DMS 273 treated with DMSO at 0.1 percent for 48 hours (cell line): ENCODE measurements at regions not wholly inside any gene's neighbourhood (a gene's known extent, or its start where the extent isn't known, plus 50 kb on each side); places are given as distances from the start of the nearest gene placed in this dataset.
"Not testable (repeated sequence)": the region's sequence is repeated elsewhere in the genome, so short reads cannot be mapped to it uniquely, and the experiment has no call there.

Experiments
- DNase-seq: peaks from one replicate; lab custom pipeline; 2025; lab: John Stamatoyannopoulos, UW

GRCh38 chr11:92026664-92027063 lies 198.0 kb upstream of the FAT3 start:
- no peak for DNase-seq

GRCh38 chr11:92024788-92025187 lies 199.8 kb upstream of the FAT3 start:
- DNase-seq = no peak

DNA sequence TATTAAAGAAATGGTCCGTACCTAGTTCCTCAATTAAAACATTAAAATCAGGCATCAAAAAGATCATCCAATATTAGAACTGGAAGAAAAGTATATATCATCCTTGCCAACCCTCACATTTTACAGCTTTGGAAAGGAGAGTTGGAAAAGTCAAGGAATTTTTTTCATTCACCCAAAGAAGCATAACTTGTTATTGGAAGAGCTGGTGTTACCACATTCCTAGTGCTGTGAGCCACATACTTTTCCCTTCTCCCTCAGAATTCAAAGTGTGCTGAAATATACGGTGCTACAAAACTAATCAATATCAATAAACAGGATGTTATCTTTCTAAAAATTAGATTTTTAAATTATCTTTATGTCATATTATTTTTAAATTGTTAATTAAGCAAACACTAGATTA lies 202.1 kb upstream of the FAT3 start:
- DNase-seq = no peak

- no peak for DNase-seq
Observed at GRCh38 chr11:92018332-92018731, 206.3 kb upstream of the FAT3 start.

DNA sequence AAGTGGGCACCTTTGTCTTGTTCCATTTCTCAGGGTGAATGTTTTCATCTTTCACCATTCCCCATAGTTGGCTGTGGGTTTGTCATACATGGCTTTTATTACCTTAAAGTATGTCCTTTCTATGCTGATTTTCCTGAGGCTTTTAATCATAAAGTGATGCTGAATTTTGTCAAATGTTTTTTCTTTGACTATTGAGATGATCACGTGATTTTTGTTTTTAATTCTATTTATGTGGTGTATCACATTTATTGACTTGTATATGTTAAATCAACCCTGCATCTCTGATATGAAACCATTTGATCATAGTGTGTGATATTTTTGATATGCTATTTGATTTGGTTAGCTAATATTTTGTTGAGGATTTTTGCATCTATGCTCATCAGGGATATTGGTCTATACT lies 216.4 kb upstream of the FAT3 start:
- DNase-seq = no peak

DNA sequence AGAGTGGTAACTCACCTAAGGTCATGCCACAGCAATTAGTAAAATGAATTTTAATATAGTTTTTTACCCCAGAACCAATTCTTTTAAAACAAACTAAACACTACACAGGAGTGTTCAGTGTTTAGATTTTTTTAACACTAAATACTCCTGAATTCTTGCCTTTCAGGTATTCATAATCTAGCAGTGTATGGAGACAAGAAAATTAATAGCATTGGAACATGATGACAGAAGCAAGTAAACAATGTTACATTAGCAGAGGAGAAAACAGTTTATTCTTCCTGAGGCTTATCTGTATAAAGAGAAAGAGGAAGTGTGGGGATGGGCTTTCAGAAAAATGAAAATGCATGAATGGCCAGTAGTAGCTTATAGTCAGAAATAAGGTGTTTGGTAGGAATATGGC lies 222.1 kb upstream of the FAT3 start:
- no peak for DNase-seq

DNA sequence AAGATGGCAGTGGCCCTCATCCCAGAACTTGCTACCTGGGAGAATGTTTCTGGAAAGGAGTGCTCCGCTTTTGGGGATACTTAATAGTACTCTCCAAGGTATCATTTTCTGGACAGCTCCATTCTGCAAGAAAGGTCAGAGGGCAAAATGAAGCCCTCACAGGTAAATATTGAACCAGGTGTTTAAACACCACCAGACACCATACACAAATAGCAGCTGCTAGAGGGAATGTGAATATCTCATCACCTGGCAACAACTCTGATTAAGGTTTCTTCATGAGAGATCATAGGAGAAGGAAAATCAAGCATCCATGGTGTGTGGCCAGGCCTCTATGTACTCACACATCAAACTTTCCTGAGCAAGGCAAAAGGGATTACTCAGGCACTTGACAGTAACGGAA lies 226.1 kb upstream of the FAT3 start:
- no peak for DNase-seq

DNA sequence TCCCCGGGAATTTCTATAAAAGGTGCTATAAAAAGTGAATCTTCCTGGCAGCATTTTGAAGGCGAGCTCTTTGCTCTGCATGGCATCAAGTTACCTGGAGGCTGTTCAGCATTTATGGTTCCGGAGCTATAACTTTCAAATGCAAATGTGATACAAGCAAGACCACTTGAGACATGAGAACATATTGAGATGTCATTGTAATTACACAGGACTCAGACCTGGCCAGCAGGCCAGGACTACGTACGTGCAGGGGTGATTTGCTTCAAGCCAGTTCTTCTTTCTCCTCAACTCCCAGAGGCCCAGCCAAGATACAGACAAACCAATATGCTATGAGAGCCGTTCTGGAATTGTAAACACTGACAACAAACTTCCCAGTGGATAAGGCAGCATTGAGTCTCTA lies 227.4 kb upstream of the FAT3 start:
- no peak for DNase-seq

- DNase-seq = no peak
Observed at GRCh38 chr11:91996526-91996925, 228.1 kb upstream of the FAT3 start.

GRCh38 chr11:91988443-91988842 lies 236.2 kb upstream of the FAT3 start:
- DNase-seq = not testable (repeated sequence)

DNA sequence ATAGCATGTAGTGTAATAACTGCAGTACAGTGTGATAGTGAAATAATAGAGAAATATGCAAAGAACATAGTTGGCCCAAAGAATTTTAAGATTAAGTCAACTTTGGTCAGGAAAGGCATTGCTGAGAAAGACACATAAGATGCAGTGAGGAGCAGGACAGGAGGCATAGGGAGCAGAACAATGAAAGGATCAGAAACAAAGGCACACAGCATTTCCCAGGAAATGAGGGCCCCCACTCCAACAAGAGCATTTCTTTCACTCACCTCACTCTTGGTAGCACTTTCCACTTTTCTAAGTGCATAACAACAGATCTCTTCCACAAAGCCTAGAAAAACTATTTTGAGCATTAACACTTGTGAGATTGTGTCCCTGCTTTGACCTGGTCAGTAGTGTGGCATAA lies 238.4 kb upstream of the FAT3 start:
- no peak for DNase-seq

DNA sequence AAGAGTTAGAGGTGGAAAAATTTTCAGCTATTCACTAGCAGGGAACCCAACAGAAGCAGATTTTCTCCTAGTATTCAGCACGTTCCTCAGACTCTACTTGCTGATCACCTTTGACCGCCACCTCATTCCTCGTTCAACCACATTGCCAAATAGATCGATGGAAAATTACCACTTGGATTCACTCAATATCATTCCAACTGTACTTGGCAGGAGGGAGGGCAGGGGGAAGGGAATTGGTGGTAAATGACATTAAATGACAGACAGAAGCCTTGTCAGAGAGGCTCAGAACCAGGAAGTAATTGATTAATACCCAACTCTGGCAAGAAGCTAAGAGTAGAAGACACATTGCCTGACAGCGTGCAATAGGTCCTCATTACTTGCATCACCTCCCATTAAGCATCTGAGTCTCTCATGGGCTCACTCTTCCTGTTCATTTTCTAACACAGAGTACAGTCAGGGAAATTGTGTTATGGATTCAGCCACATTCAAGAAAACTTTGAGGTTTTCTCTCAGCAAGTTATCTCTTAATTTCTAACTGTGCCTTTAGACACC lies 240.5 kb upstream of the FAT3 start:
- DNase-seq = no peak

GRCh38 chr11:91981995-91982394 lies 242.6 kb upstream of the FAT3 start:
- no peak for DNase-seq

- no peak for DNase-seq
Observed at GRCh38 chr11:91979775-91980174, 244.8 kb upstream of the FAT3 start.

DNA sequence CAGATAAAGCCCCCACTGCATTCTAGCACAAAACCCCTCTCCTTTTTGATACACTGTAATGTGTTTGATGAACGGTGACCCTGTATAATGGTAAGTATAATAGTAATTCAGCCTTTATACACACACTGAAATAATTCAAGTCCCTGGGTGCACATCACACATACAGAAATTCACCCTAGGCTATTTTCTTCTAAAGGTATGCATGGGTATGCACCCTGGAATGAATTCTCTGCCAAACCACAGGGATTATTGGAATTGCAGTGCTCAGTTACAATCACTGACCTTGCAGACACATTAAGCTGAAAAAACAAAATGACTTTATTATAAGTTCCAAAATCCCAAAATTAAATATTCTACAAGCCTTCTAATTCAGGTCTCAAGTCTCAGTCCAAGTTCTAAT lies 245.9 kb upstream of the FAT3 start:
- no peak for DNase-seq

DNA sequence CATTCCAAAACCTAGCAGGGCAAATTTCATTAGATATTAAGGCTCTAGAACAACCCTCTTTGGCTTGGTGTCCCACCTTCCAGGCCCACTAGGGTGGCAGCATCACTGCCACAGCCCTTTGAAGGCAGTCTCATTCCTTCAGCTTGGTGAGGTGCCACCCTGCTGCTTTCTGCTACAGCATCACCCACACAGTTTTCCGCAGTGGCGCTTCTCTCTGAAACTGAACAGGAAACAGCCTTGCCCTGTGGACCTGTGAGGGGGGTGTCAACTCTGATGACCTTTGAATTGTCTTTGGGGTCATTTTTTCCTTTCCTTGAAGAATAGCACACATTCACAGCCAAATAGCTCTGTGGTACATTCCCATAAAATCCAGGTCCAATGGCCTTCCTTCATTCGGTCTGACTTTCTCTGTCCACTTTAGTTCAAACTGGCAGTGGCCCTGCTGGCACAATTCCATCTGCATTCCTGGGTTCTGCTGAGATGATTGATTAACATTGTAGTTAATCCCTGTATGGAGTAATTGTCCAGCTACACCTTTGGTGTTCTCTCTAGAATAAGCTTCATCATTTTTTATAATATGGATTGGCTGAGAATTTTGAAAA lies 251.9 kb upstream of the FAT3 start:
- DNase-seq = no peak

GRCh38 chr11:91970624-91971023 lies 254.0 kb upstream of the FAT3 start:
- no peak for DNase-seq

DNA sequence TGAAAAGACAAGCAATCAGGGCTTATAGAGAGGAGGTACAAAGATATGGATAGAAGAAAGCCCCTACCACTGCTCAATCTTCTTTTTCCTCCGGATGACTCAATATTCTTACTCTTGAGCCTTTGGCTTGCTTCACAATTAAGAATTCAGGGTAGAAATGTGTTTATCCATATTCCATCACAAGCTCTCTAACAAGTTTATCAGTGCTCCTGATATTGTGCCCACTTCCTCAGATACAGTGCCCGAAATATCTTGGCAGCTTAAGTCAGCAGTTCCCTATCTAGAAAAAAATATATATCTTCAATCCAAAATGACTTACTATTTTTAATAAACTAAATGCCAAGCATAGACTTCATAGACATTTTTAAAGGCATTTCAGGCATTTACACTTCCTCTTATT lies 255.1 kb upstream of the FAT3 start:
- DNase-seq = no peak

- DNase-seq = no peak
Observed at GRCh38 chr11:91967691-91968045, 256.9 kb upstream of the FAT3 start.

DNA sequence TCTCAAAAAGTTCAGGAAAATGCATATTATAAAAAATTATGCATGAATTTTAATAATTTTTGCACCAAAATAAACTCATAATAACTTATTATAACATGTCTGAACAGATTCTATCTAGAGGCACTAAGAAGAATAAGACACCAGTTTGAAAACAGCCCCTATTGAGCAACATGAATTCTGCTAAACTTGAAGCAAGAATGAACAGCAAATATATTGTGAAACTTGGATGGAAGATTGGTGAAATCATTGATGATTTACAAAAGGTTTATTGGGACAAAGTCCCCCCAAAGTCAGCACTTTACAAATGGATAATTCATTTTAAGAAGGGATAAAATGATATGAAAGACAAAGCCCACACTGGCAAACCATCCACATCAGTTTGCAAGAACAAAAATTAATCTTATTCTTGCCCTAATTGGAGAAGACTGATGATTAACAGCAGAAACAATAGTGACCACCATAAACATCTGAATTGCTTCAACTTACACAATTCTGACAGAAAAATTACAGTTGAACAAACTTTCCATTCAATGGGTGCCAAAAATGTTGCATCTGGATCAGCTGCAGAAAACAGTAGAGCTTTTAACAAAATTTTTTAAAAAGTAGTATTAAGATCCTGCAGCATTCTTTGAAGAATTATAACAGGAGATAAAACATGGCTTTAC lies 257.5 kb upstream of the FAT3 start:
- DNase-seq = no peak

DNA sequence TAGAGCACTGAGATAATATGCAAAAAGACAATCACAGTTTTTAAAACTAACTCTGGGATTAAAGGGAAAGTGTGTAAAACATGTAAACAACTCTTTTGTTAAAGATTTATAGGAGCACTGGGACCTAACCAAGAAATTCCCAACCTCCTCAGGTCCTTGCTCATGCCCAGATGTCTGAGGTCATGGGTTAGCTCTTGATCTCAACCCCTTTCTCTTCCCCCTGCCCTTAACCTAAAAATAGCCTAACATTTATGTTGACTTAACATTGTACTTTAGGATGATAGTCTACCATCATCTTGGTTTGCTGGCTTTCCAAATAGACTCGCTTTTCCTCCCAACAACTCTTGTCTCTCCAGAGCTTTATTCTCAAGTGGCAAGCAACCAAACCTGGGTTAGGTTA lies 258.2 kb upstream of the FAT3 start:
- DNase-seq = no peak

DNA sequence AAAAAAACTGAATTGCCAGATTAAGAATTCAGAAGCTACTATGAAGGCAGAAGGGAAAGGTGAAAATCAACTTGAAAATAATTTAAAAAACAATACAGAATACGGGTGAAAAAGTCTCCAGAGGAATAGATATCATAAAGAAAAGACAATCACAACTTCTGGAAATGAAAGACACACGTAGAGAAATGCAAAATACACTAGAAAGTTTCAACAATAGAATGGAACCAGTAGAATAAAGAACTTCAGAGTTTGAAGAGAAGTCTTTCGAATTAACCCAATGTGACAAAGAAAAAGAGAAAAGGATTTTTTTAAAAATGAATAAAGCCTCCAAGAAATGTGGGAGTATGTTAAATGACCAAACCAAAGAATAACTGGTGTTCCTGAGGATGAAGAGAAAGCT lies 263.8 kb upstream of the FAT3 start:
- DNase-seq = no peak

DNA sequence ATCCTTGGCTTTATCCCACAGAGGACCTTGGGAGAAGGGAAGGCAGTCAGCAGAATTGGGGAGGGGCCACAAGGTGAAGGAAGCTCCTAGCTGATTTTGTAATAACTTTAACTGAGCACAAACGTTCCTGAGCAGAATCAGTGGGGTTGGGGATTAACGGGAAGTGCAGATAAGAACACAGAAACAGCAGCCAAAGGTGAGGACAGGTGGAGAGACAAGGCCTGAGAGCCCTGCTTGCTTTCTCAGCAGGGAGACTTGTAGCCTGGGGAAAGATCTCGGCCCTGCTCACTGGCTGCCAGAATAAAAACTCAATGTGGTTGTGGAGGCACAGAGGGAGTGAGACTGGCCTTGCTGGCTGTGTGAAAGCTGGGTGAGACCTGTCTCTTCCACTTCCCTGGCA lies 265.2 kb upstream of the FAT3 start:
- DNase-seq = no peak

GRCh38 chr11:91956711-91957110 lies 267.9 kb upstream of the FAT3 start:
- no peak for DNase-seq
